ENCODE measurements at regions not wholly inside any gene's neighbourhood (a gene's known extent, or its start where the extent isn't known, plus 50 kb on each side); places are given as distances from the start of the nearest gene placed in this dataset.

DNA sequence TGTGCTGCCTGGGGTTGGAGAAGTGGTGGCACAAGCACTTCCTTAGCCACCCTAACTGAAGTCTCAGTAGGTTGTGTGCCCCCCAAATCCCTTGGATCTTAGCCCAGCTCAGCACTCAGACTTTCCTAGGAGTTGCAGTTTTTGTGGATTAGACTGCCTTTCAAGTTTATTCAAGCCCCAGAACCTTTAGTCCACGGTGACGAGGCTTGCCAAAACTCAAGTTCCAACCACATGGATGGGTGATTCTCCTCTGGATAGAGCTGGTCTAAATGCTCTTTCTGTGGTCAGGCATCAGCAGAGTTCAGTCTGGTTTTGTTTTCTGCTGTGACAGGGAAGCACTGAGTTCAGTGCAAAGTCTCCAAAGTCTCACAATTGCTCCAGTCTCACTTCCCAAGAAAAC, 2858.7 kb downstream of the PCDH9 start:
- TF ChIP-seq ATF3 (CRISPR knock-in tag; conservative IDR thresholded peaks at IDR 0.05) (no peak), MXD4 (CRISPR knock-in tag; IDR thresholded peaks at IDR 0.05; ENCODE audit: borderline replicate concordance) (no peak)
- TF ChIP-seq, protein P1, sequence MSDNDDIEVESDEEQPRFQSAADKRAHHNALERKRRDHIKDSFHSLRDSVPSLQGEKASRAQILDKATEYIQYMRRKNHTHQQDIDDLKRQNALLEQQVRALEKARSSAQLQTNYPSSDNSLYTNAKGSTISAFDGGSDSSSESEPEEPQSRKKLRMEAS (CRISPR knock-in tag; IDR thresholded peaks at IDR 0.05) = no peak
